ENCODE measurements at regions not wholly inside any gene's neighbourhood (a gene's known extent, or its start where the extent isn't known, plus 50 kb on each side); places are given as distances from the start of the nearest gene placed in this dataset.

GRCh38 chr12:77619425-77619824 lies 211.3 kb upstream of the NAV3 start:
- DNase-seq = no peak

GRCh38 chr12:77617818-77618217 lies 212.9 kb upstream of the NAV3 start:
- no peak for DNase-seq

DNA sequence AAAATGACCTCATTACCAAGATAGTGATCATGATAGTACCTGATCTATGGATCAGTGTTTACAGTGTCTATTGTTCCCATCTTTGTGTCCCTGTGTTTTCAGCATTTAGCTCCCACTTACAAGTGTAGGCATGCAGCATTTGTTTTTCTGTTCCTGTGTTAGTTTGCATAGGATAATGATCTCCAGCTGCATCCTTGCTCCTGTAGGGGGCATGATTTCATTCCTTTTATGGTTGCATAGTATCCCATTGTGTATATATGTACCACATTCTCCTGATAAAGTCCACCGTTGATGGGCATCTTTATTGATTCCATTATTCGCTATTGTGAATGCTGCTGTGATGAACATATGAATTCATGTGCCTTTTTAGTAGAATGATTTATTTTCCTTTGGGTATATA lies 215.4 kb upstream of the NAV3 start:
- no peak for DNase-seq

- no peak for DNase-seq
Observed at GRCh38 chr12:77613411-77613810, 217.3 kb upstream of the NAV3 start.

GRCh38 chr12:77610446-77610845 lies 220.2 kb upstream of the NAV3 start:
- DNase-seq = no peak

DNA sequence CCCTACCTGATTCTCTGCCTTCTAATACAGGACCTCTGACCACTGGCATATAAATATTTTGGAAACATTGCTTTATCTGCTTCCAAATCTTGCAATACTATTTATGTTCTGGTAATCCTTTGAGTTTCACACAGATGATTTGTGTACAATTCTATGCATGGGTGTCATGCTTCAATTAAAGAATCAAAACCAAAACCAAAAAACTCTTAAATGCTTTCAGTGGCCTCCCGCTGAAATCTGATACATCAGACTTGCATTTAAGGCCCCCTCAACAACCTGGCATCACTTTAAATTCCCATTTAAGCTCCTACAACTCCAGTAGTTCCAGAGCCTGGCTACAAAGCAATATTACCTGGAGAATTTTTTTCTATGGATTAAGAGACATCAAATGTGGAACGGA lies 221.7 kb upstream of the NAV3 start:
- no peak for DNase-seq

- peak; percentile 12 for DNase-seq
Observed at GRCh38 chr12:77608271-77608824, 222.3 kb upstream of the NAV3 start.

DNA sequence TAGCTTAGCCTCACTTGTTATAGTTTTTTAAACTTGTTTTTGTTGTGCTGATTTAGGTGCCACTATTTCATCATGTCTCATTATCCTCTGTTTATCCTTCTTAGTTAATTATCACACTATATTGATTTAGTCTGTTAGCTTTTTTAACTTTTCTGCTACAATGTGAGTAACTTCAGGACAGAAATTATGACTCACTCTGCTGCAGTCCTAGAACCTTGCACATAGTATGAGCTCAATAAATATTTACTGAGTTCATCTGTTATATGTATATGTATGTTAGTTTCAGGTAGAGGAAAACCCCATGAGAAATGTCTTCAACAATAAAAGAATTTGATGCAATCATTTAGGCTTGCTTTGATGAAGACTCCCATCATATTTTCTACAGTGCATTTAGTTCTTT lies 224.3 kb upstream of the NAV3 start:
- DNase-seq = no peak

- no peak for DNase-seq
Observed at GRCh38 chr12:77603946-77604345, 226.7 kb upstream of the NAV3 start.

GRCh38 chr12:77601069-77601468 lies 229.6 kb upstream of the NAV3 start:
- DNase-seq = no peak

DNA sequence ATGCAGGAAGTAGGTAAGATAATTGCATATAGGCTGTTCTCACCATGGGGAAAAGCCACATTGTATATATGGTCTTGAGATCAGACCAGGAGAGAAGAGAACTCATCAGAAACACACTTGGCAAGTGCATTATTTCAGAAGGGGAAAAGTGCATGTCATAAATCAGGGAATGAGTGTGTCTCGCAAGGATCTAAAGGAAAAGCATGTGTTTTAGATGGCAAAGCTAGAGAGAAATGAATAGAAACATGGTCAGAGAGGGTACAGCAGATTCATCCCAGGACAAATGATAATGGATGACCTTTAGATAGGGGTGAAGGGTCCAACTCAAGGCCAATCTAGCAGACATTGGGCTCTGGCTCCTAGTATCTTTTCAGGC lies 230.2 kb upstream of the NAV3 start:
- DNase-seq = no peak

GRCh38 chr12:77599782-77600467 lies 230.8 kb upstream of the NAV3 start:
- DNase-seq = no peak

GRCh38 chr12:77594366-77594765 lies 236.3 kb upstream of the NAV3 start:
- no peak for DNase-seq

DNA sequence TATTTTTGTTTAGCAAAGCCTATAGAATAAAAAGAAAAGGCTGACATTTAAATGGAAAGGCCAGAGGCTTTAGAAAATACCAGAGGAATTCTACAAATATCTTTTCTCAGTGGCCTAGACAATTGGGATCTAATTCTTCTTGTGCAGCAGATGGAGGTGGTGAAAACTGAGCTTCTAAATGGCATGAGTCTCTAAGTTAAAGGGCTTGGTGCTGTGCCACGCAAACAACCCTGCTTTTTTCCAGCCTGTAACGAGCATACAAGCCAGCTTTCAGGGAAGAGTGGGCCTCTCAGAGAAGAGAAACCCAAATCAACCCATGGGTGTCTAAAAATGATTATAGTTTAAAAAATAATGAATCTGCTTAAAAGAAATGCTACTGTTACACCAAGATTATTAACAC lies 237.9 kb upstream of the NAV3 start:
- no peak for DNase-seq

GRCh38 chr12:77591959-77592743 lies 238.5 kb upstream of the NAV3 start:
- DNase-seq = no peak

DNA sequence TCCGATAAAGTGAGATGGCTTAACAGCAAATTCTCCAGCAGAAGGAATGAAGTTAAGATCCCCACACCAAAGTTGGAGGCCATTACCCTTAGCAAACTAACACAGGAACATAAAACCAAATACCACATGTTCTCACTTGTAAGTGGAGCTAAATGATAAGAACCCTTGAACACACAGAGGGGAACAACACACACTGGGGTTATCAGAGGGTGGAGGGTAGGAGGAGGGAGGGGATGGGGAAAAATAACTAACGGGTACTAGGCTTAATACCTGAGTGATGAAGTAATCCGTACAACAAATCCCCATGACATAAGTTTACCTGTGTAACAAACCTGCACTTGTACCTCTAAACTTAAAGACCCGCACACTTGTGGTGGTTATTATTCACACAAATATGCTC lies 240.4 kb upstream of the NAV3 start:
- DNase-seq = no peak

DNA sequence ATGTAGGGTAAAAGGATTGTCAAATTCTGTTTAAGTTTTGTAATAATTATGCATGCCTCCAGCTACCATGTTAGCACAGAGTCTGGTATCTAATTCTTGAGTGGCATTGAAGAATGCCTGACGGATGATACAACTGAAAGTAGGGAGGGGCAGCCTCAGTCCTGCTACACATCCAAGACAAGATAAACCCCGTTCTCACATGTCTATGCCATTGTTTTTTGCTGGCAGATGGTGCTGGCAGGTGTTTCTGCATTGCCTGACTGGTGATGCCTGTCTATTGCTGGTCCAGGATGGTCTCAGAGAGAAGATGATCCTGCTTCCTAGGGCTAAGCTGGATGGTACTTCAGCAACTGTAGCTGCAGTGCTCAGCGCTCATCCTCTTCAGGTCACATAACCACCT lies 245.8 kb upstream of the NAV3 start:
- no peak for DNase-seq

- peak; percentile 34 for DNase-seq
Observed at GRCh38 chr12:77578466-77579220, 252.1 kb upstream of the NAV3 start.

DNA sequence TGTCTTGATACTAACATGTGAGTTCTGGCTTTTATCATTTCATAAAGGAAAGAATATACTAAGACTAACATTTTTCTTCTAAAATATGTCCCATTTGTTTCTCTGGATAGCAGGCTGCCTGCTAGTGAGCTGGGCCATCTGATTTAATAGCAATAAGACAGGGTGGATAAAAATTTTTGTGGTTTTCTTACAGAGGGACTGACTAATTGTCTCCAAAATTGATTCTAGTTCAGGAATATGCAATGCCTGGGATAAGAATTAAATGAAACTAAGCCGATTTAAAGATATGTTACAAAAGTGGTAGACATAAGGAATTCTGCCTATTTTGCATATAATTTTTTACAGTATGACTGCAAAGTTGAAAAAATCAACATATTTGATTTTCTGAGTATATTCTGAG lies 252.9 kb upstream of the NAV3 start:
- no peak for DNase-seq

DNA sequence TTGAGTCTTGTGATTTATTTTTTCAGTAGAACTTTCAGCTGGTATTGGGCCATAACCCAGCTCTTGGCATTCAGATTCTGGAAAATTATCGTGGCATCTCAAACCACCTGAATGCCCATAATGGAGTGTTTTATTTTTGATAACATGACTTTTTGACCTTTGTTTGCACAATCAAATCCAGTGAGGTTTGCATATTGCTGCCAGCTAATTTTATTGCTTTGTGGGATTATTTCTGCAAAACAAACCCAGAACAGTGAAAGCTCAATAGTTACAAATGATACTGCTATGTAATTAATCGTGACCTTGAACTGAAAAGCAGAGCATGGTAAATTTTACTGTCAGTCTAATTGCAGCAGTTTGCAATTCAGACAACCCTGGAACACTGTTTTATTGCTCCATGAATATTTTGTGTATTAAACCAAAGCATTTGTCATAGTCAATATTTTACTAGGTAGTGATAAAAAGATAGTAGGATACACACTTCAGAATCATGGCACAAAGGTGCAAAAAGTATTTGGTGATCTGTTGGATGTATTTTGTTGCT lies 255.2 kb upstream of the NAV3 start:
- DNase-seq = no peak

- no peak for DNase-seq
Observed at GRCh38 chr12:77572371-77572770, 258.3 kb upstream of the NAV3 start.

GRCh38 chr12:77571768-77572167 lies 258.9 kb upstream of the NAV3 start:
- no peak for DNase-seq

GRCh38 chr12:77571127-77571526 lies 259.6 kb upstream of the NAV3 start:
- DNase-seq = no peak
